Neural progenitor cell (in vitro differentiated cells): ENCODE measurements at regions not wholly inside any gene's neighbourhood (a gene's known extent, or its start where the extent isn't known, plus 50 kb on each side); places are given as distances from the start of the nearest gene placed in this dataset.

Experiments used
- EZH2 ChIP-seq: fragments of 200-600 bp; sonication (generic); IDR thresholded peaks from 2 replicates; pipeline ENCODE4 v1.6.1; 2017; ENCODE audit warnings: antibody characterized with exemption, mild to moderate bottlenecking, moderate library complexity
- EZH2phosphoT487 ChIP-seq: fragments of 200-600 bp; sonication (generic); IDR thresholded peaks from 2 replicates; pipeline ENCODE4 v1.6.1; 2017; ENCODE audit warnings: antibody characterized with exemption
- TF ChIP-seq, protein P1 (sequence below): fragments of 200-600 bp; sonication (generic); IDR thresholded peaks from 2 replicates; pipeline ENCODE4 v1.5.1; 2017; ENCODE audit warnings: antibody characterized with exemption, mild to moderate bottlenecking

DNA sequence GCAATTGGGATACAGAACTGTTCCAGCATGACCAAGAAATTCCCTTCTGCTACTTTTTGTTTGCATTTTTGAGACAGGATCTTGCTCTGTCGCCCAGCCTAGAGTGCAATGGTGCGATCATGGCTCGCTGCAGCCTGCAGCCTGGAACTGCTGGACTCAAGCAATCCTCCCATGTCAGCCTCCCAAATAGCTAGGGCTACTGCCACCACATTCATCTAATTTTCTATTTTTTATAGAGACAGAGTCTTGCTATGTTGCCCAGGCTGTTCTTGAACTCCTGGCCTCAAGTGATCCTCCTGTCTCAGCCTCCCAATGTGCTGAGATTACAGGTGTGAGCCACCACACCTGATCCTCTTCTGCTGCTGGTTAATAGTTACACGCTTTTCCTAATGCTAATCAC lies 204.9 kb downstream of the SOX4 start:
- TF ChIP-seq, protein P1, sequence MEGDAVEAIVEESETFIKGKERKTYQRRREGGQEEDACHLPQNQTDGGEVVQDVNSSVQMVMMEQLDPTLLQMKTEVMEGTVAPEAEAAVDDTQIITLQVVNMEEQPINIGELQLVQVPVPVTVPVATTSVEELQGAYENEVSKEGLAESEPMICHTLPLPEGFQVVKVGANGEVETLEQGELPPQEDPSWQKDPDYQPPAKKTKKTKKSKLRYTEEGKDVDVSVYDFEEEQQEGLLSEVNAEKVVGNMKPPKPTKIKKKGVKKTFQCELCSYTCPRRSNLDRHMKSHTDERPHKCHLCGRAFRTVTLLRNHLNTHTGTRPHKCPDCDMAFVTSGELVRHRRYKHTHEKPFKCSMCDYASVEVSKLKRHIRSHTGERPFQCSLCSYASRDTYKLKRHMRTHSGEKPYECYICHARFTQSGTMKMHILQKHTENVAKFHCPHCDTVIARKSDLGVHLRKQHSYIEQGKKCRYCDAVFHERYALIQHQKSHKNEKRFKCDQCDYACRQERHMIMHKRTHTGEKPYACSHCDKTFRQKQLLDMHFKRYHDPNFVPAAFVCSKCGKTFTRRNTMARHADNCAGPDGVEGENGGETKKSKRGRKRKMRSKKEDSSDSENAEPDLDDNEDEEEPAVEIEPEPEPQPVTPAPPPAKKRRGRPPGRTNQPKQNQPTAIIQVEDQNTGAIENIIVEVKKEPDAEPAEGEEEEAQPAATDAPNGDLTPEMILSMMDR = no peak
- no peak for TF ChIP-seq EZH2phosphoT487
- no peak for TF ChIP-seq EZH2
